GM12874 (cell line): ENCODE measurements at regions not wholly inside any gene's neighbourhood (a gene's known extent, or its start where the extent isn't known, plus 50 kb on each side); places are given as distances from the start of the nearest gene placed in this dataset.

Experiments used
- TF ChIP-seq, protein P1 (sequence below): IDR thresholded peaks from 2 replicates; pipeline ENCODE4 v1.5.1; 2011; ENCODE audit warnings: low read depth, mild to moderate bottlenecking, control low read depth, low read length, moderate library complexity; ENCODE audit not compliant: insufficient read depth

- TF ChIP-seq, protein P1, sequence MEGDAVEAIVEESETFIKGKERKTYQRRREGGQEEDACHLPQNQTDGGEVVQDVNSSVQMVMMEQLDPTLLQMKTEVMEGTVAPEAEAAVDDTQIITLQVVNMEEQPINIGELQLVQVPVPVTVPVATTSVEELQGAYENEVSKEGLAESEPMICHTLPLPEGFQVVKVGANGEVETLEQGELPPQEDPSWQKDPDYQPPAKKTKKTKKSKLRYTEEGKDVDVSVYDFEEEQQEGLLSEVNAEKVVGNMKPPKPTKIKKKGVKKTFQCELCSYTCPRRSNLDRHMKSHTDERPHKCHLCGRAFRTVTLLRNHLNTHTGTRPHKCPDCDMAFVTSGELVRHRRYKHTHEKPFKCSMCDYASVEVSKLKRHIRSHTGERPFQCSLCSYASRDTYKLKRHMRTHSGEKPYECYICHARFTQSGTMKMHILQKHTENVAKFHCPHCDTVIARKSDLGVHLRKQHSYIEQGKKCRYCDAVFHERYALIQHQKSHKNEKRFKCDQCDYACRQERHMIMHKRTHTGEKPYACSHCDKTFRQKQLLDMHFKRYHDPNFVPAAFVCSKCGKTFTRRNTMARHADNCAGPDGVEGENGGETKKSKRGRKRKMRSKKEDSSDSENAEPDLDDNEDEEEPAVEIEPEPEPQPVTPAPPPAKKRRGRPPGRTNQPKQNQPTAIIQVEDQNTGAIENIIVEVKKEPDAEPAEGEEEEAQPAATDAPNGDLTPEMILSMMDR: no peak
Measured at GRCh38 chr19:31430381-31430780, 81.1 kb upstream of the TSHZ3 start.

GRCh38 chr19:31432201-31432810 is 83.1 kb upstream of the TSHZ3 start:
- TF ChIP-seq, protein P1: no peak

DNA sequence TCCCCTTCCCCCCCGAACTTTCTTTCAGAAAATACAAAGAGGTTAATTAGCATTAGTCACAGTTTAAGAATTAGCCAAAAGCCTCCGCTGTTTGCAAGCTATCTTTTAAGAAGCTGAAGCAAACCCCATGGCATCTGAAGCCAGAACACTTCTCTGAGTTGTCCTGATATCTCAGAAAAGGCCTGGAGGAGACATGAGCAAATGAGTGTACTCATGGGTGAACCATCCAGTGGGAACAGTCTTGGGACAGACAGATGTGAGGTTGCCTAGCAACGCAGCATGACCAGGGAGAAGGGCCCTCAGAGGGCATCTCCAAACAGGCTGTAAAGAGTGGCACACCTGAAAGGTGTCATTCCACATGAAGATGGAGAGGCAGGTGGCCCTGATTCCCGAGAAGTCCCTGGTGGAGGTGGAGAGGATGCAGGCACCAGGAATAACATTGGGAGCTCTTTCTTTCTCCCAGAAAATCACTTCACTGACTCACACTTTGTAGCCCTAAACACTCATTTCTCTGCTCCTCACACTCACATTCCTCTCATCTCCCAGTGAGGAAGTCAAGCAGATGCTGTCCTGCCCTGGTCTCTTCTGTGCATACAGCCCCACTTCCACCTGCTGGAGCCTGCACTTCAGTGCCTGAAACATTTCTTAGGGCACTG is 87.0 kb upstream of the TSHZ3 start:
- TF ChIP-seq, protein P1: no peak

DNA sequence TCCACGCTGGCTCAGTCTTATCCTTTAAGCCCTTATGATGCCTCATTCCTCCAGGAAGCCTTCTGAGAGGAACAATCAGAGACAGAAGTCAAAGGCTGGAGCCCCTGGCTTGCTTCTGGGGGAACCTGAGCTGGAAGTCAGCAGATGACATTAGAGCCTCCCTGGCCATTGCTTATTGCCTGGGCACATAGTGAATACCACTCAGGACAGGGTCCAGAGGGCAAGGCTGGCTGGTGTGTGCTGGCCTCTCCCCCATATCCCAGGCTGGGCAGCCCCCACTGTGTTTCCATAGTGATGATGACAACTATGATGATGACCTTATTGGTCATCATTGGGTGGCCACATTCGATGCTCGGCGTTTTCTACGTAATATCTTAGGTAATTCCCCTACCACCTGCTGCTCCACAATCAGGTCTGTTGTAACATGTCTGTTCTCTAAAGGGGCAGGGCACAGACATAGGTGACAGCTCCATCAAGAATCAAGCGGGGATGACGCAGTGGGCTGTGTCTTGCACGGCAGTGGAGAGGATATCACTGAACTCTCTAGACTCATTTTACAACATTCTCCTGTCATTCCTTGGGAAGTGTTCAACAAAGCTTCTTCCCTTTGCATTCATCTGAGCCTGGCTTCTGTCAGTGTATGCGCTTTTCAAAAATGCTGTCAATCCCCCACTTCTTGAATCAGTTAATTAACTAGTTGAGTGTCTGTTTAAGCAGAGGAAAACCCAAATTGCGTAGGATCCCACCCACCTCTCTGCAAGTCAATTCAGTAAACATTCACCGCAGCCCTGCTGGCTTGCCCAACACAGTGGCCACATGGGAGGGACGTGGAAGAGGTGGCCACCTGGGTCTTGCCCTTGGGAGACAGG is 89.4 kb upstream of the TSHZ3 start:
- TF ChIP-seq, protein P1: no peak

DNA sequence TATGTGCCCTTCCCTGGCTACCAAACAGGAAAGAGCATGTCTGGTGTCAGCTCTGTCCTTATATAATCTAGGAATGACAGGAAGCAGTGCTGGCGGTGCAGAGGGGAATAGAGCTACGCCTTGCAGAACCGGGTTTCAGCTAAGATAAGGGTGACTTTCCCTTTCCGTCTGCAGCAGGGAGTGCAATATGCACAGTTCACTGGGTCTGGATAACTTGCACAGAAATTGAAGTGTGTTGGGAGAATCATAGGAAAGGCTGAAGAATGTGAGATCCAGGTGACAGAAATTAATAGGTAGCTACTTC is 90.0 kb upstream of the TSHZ3 start:
- TF ChIP-seq, protein P1: no peak

GRCh38 chr19:31444931-31445330 is 95.7 kb upstream of the TSHZ3 start:
- TF ChIP-seq, protein P1: no peak

GRCh38 chr19:31445406-31445805 is 96.2 kb upstream of the TSHZ3 start:
- TF ChIP-seq, protein P1: no peak
